Prostate gland (tissue), 2 donors: ENCODE measurements at regions not wholly inside any gene's neighbourhood (a gene's known extent, or its start where the extent isn't known, plus 50 kb on each side); places are given as distances from the start of the nearest gene placed in this dataset.

Experiments
- DNase-seq: peaks from one replicate; pipeline ENCODE4 v3.0.0-alpha.2; 2019; ENCODE audit warnings: low spot score
- H3K27ac ChIP-seq, 2 donors: fragments of 200-600 bp; sonication (generic); 2 replicates each; pipeline ENCODE4 v1.5.1; 2017 to 2019
- H3K27me3 ChIP-seq: fragments of 200-600 bp; sonication (generic); replicated peaks from 2 replicates; pipeline ENCODE4 v1.5.1; 2019; ENCODE audit not compliant: insufficient read depth
- H3K36me3 ChIP-seq, 2 donors: fragments of 200-600 bp; sonication (generic); 1 replicate in 1 of 2; 2 replicates in 1 of 2; pipeline versions ENCODE4 v1.5.1 to v1.8.1; 2017 to 2019
- H3K4me1 ChIP-seq: fragments of 200-600 bp; sonication (generic); replicated peaks from 2 replicates; pipeline ENCODE4 v1.5.1; 2019
- H3K4me3 ChIP-seq, 2 donors: fragments of 200-600 bp; sonication (generic); 2 replicates each; pipeline ENCODE4 v1.5.1; 2017 to 2019
- H3K9me3 ChIP-seq: fragments of 200-600 bp; sonication (generic); 2 replicates; pipeline ENCODE4 v1.5.1; 2017
- CTCF ChIP-seq, 4 experiments: fragments of 200-600 bp in 2 of 4; fragments of 450-650 bp in 2 of 4; sonication (generic) in 2 of 4; IDR thresholded peaks; 1 replicate in 3 of 4; 2 replicates in 1 of 4; pipeline ENCODE4 v1.5.1; 2016 to 2019; ENCODE audit warnings: antibody characterized with exemption in 4 of 4, mild to moderate bottlenecking in 2 of 4, moderate library complexity in 2 of 4
- POLR2A ChIP-seq: fragments of 450-650 bp; IDR thresholded peaks from one replicate; pipeline ENCODE4 v1.6.1; 2016; ENCODE audit warnings: antibody characterized with exemption, mild to moderate bottlenecking
- POLR2AphosphoS5 ChIP-seq: sonication (generic); formaldehyde crosslinking; IDR thresholded peaks from one replicate; pipeline ENCODE4 v1.6.1; 2017; ENCODE audit warnings: antibody characterized with exemption
- WGBS: methylation state at CpG from one replicate; pipeline ENCODE4 v1.1.5; 2018; 5-methylcytosine and 5-hydroxymethylcytosine counted together
- intact Hi-C: fragments of 100-400 bp; cut with DNase I; formaldehyde crosslinking; loops from one replicate; pipeline ENCODE4 v1.14.2; 2022

GRCh38 chr5:173752653-173753052 is 135.5 kb upstream of the CPEB4 start:
- no peaks in the 10 kb centered on the region for H3K4me1 ChIP-seq
- H3K9me3 ChIP-seq = no peaks in the 10 kb centered on the region
- DNase-seq = no peak
- H3K27me3 ChIP-seq = no peaks in the 10 kb centered on the region
- 76% methylated on average over 4 of the region's 4 CpGs for WGBS
- intact Hi-C loops = loop anchor here (5.0 kb wide), 1 partner anchor 220 kb away; no protein-coding TSS in a partner anchor
- no peak overlapping the region for H3K4me3 ChIP-seq
- H3K36me3 ChIP-seq = no peaks in the 10 kb centered on the region
- TF ChIP-seq POLR2A (no peak), POLR2AphosphoS5 (no peak)
- H3K27ac ChIP-seq = peak overlapping the region in 1 of 2 donors; percentile 53

- H3K4me1 ChIP-seq = no peaks in the 10 kb centered on the region
- intact Hi-C loops = loop anchor here (5.0 kb wide), 1 partner anchor 219 kb away; no protein-coding TSS in a partner anchor
- DNase-seq = peak; percentile 48
- WGBS = 39% methylated on average over 15 of the region's 15 CpGs
- peak; percentile 28 for TF ChIP-seq POLR2AphosphoS5
- no peak for TF ChIP-seq CTCF (IDR thresholded peaks at IDR 0.05)
- H3K9me3 ChIP-seq = no peaks in the 10 kb centered on the region
- no peaks in the 10 kb centered on the region for H3K27me3 ChIP-seq
- peak overlapping the region in 1 of 2 donors; percentile 53 for H3K27ac ChIP-seq
- H3K36me3 ChIP-seq = no peaks in the 10 kb centered on the region
- H3K4me3 ChIP-seq = no peak overlapping the region
Observed at GRCh38 chr5:173753307-173754168, 134.6 kb upstream of the CPEB4 start.

- Histone ChIP-seq H3K36me3 (no peaks in the 10 kb centered on the region), H3K27ac (no peak overlapping the region), H3K9me3 (no peaks in the 10 kb centered on the region), H3K27me3 (no peaks in the 10 kb centered on the region), H3K4me1 (no peaks in the 10 kb centered on the region), H3K4me3 (no peak overlapping the region)
- TF ChIP-seq POLR2AphosphoS5 (no peak), CTCF (IDR thresholded peaks at IDR 0.05) (no peak), POLR2A (no peak)
- 89% methylated on average over 3 of the region's 3 CpGs for WGBS
- no peak for DNase-seq
- intact Hi-C loops = no loop called here
Observed at GRCh38 chr5:173755319-173755718, 132.8 kb upstream of the CPEB4 start.

- no peak for TF ChIP-seq POLR2AphosphoS5
- no peak for TF ChIP-seq CTCF (IDR thresholded peaks at IDR 0.05)
- TF ChIP-seq POLR2A = no peak
- intact Hi-C loops = no loop called here
- Histone ChIP-seq H3K27ac (no peak overlapping the region), H3K4me3 (no peak overlapping the region), H3K27me3 (no peaks in the 10 kb centered on the region), H3K4me1 (no peaks in the 10 kb centered on the region), H3K9me3 (no peaks in the 10 kb centered on the region), H3K36me3 (no peaks in the 10 kb centered on the region)
- 50% methylated on average over 12 of the region's 12 CpGs for WGBS
- no peak for DNase-seq
Observed at GRCh38 chr5:173757403-173758209, 130.5 kb upstream of the CPEB4 start.

- intact Hi-C loops = no loop called here
Observed at GRCh38 chr5:173758676-173759075, 129.5 kb upstream of the CPEB4 start.

More at GRCh38 chr5:173758676-173759075, 129.5 kb upstream of the CPEB4 start:
- Histone ChIP-seq H3K27me3 (no peaks in the 10 kb centered on the region), H3K4me1 (no peaks in the 10 kb centered on the region), H3K4me3 (no peak overlapping the region), H3K27ac (no peak overlapping the region), H3K36me3 (no peaks in the 10 kb centered on the region), H3K9me3 (no peaks in the 10 kb centered on the region)
- WGBS = 86% methylated on average over 3 of the region's 3 CpGs
- DNase-seq = no peak
- no peak for TF ChIP-seq CTCF (IDR thresholded peaks at IDR 0.05)
- TF ChIP-seq POLR2AphosphoS5 = no peak
- no peak for TF ChIP-seq POLR2A
